Caco-2 (cell line): ENCODE measurements at regions not wholly inside any gene's neighbourhood (a gene's known extent, or its start where the extent isn't known, plus 50 kb on each side); places are given as distances from the start of the nearest gene placed in this dataset.

Experiments used
- BruUV-seq: library from RNA; stranded (reverse); fragments of 400-500 nt; replicated peaks from 2 replicates; lab custom pipeline; 2021; lab: Mats Ljungman, UMichigan
- CTCF ChIA-PET: fragments of 300-600 bp; sonication (Branson Sonifier 250); formaldehyde crosslinking; loops from one replicate; lab custom pipeline; 2022; ENCODE audit warnings: antibody characterized with exemption; lab: Charles Lee
- POLR2A ChIA-PET: fragments of 300-600 bp; sonication (Branson Sonifier 250); formaldehyde crosslinking; loops from one replicate; lab custom pipeline; 2022; ENCODE audit warnings: antibody characterized with exemption; lab: Charles Lee
- DNase-seq, 2 experiments: peaks; one replicate each; pipeline versions ENCODE4 v3.0.0 to v3.0.0-alpha.2; 2020 to 2022
- H3K27me3 ChIP-seq: replicated peaks from 2 replicates; pipeline ENCODE4 v1.6.0; 2011; ENCODE audit warnings: low read length; ENCODE audit not compliant: control insufficient read depth, insufficient read depth
- H3K36me3 ChIP-seq: 2 replicates; pipeline ENCODE4 v1.5.1; 2011; ENCODE audit warnings: low read length; ENCODE audit not compliant: control insufficient read depth, insufficient read depth
- H3K4me1 ChIP-seq: fragments of 250-450 bp; sonication (Bioruptor Pico); 2 replicates; pipeline ENCODE4 v1.5.1; 2020; ENCODE audit warnings: mild to moderate bottlenecking
- H3K4me3 ChIP-seq: 2 replicates; pipeline ENCODE4 v1.5.1; 2011; ENCODE audit warnings: low read depth, mild to moderate bottlenecking, control low read depth, low read length
- H3K9me3 ChIP-seq: fragments of 250-450 bp; sonication (Bioruptor Pico); 2 replicates; pipeline ENCODE4 v1.5.1; 2020; ENCODE audit warnings: mild to moderate bottlenecking, moderate library complexity
- H3K27ac Mint-ChIP-seq: one replicate; pipeline ENCODE4 v1.8.0; 2022; ENCODE audit warnings: mixed read lengths; ENCODE audit not compliant: unreplicated experiment
- H3K27me3 Mint-ChIP-seq: one replicate; pipeline ENCODE4 v1.8.0; 2022; ENCODE audit warnings: mixed read lengths; ENCODE audit not compliant: insufficient read depth, unreplicated experiment
- H3K36me3 Mint-ChIP-seq: one replicate; pipeline ENCODE4 v1.8.0; 2022; ENCODE audit warnings: mild to moderate bottlenecking, mixed read lengths; ENCODE audit not compliant: insufficient read depth, unreplicated experiment
- H3K4me1 Mint-ChIP-seq: one replicate; pipeline ENCODE4 v1.8.0; 2022; ENCODE audit warnings: low read depth, mixed read lengths; ENCODE audit not compliant: unreplicated experiment
- H3K4me3 Mint-ChIP-seq: one replicate; pipeline ENCODE4 v1.8.0; 2022; ENCODE audit warnings: mild to moderate bottlenecking, moderate library complexity, mixed read lengths; ENCODE audit not compliant: unreplicated experiment
- H3K9me3 Mint-ChIP-seq: one replicate; pipeline ENCODE4 v1.8.0; 2022; ENCODE audit warnings: mixed read lengths; ENCODE audit not compliant: unreplicated experiment
- CTCF ChIP-seq, 2 experiments: fragments of 200-600 bp in 1 of 2; IDR thresholded peaks; 1 replicate in 1 of 2; 2 replicates in 1 of 2; pipeline versions ENCODE4 v1.5.1 to v1.8.0; 2011 to 2022; ENCODE audit warnings: antibody characterized with exemption in 1 of 2, control low read depth in 1 of 2, inconsistent platforms in 1 of 2, low read depth in 1 of 2, low read length in 1 of 2, mild to moderate bottlenecking in 1 of 2, moderate library complexity in 1 of 2; ENCODE audit not compliant: insufficient read depth in 1 of 2, severe bottlenecking in 1 of 2, unreplicated experiment in 1 of 2
- intact Hi-C: fragments of 100-400 bp; cut with micrococcal nuclease; formaldehyde crosslinking; loops from one replicate; pipeline ENCODE4 v1.10.0; 2022; ENCODE audit not compliant: unreplicated experiment

- Histone ChIP-seq H3K4me3 (no peak overlapping the region), H3K9me3 (no peaks in the 10 kb centered on the region), H3K4me1 (no peaks in the 10 kb centered on the region), H3K36me3 (no peaks in the 10 kb centered on the region), H3K27me3 (no peaks in the 10 kb centered on the region)
- H3K4me1 Mint-ChIP-seq: no peaks in the 10 kb centered on the region
- no peaks in the 10 kb centered on the region for H3K27me3 Mint-ChIP-seq
- no peak overlapping the region for H3K27ac Mint-ChIP-seq
- no peak for DNase-seq
- no peak overlapping the region for H3K4me3 Mint-ChIP-seq
- TF ChIP-seq CTCF (IDR thresholded peaks at IDR 0.05; ENCODE audit: insufficient read depth in 1 of 2, low read depth in 1 of 2, low read length in 1 of 2, severe bottlenecking in 1 of 2, unreplicated experiment in 1 of 2): no peak
- H3K36me3 Mint-ChIP-seq: no peaks in the 10 kb centered on the region
- no peaks in the 10 kb centered on the region for H3K9me3 Mint-ChIP-seq
- intact Hi-C loops: no loop called here
- ChIA-PET POLR2A (no interaction called here), CTCF (no interaction called here)
- no TSS peak for BruUV-seq
Observed at GRCh38 chr1:188269956-188270355, 1441.2 kb downstream of the PLA2G4A start.

DNA sequence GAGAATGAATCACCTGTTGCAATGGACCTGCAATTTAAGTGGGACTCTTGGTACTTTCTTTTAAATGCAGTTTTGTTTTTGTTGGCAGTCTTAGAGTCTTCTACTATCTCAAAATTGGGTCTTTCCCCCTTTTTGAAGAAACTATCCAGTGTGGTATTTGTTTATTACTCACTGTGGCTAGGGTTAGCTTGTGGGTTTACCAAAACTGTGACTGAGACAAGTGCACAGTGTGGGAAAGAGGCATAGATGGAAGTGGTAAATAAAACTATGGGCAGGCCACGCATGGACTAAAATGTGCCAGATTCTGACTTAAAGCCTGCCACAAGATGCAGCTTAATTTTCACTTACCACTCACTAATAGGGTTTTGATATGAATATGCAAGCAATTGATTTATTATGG is 1441.7 kb downstream of the PLA2G4A start:
- CTCF ChIA-PET: no interaction called here
- no TSS peak for BruUV-seq

DNA sequence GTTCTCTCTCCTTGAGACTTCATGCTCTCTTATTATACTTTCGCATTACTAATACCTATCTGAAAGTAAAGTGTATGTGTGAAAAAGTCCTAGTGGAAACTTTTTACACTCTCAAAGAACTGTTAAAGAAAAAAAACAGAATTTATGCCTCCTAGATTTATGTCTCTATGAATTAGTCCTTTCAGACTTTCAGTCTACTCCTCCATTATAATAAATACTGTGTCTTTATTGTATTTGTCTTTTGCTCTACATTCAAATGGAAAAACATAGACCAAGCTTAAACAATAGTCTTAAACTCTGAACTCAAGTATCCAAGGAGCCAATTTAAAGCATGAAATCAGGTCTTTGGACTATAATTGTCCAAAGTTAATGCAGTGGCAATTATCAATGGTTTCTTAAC is 1449.0 kb downstream of the PLA2G4A start:
- H3K36me3 Mint-ChIP-seq: no peaks in the 10 kb centered on the region
- no peak overlapping the region for H3K4me3 ChIP-seq
- intact Hi-C loops: no loop called here
- no peaks in the 10 kb centered on the region for H3K27me3 ChIP-seq
- H3K4me1 ChIP-seq: no peaks in the 10 kb centered on the region
- DNase-seq: no peak
- TF ChIP-seq CTCF (IDR thresholded peaks at IDR 0.05; ENCODE audit: insufficient read depth in 1 of 2, low read depth in 1 of 2, low read length in 1 of 2, severe bottlenecking in 1 of 2, unreplicated experiment in 1 of 2): no peak
- no peaks in the 10 kb centered on the region for H3K9me3 ChIP-seq
- no peaks in the 10 kb centered on the region for H3K9me3 Mint-ChIP-seq
- no peaks in the 10 kb centered on the region for H3K36me3 ChIP-seq
- no peak overlapping the region for H3K27ac Mint-ChIP-seq
- H3K4me1 Mint-ChIP-seq: no peaks in the 10 kb centered on the region
- CTCF ChIA-PET: no interaction called here
- BruUV-seq: no TSS peak
- no peaks in the 10 kb centered on the region for H3K27me3 Mint-ChIP-seq
- POLR2A ChIA-PET: no interaction called here
- H3K4me3 Mint-ChIP-seq: no peak overlapping the region

More for the DNA sequence above, 1441.7 kb downstream of the PLA2G4A start:
- H3K4me3 ChIP-seq: no peak overlapping the region
- Mint-ChIP-seq H3K36me3 (no peaks in the 10 kb centered on the region), H3K27me3 (no peaks in the 10 kb centered on the region), H3K4me3 (no peak overlapping the region), H3K9me3 (no peaks in the 10 kb centered on the region), H3K27ac (no peak overlapping the region), H3K4me1 (no peaks in the 10 kb centered on the region)
- no peaks in the 10 kb centered on the region for H3K36me3 ChIP-seq
- H3K4me1 ChIP-seq: no peaks in the 10 kb centered on the region
- H3K9me3 ChIP-seq: no peaks in the 10 kb centered on the region
- POLR2A ChIA-PET: no interaction called here
- no peak for DNase-seq
- no peak for TF ChIP-seq CTCF (IDR thresholded peaks at IDR 0.05; ENCODE audit: insufficient read depth in 1 of 2, low read depth in 1 of 2, low read length in 1 of 2, severe bottlenecking in 1 of 2, unreplicated experiment in 1 of 2)
- no peaks in the 10 kb centered on the region for H3K27me3 ChIP-seq
- intact Hi-C loops: no loop called here
